HK-2 (cell line): ENCODE measurements at regions not wholly inside any gene's neighbourhood (a gene's known extent, or its start where the extent isn't known, plus 50 kb on each side); places are given as distances from the start of the nearest gene placed in this dataset.

Source experiments
- DNase-seq: peaks from one replicate; pipeline ENCODE4 v3.0.0-alpha.2; 2018; ENCODE audit not compliant: unreplicated experiment

- no peak for DNase-seq
Measured at GRCh38 chr2:183283209-183283608, 159.0 kb downstream of the NUP35 start.

- peak; percentile 15 for DNase-seq
Measured at GRCh38 chr2:183284606-183285005, 160.4 kb downstream of the NUP35 start.

GRCh38 chr2:183291436-183291835 is 167.2 kb downstream of the NUP35 start:
- DNase-seq, result no peak

- DNase-seq, result no peak
Measured at GRCh38 chr2:183292028-183292427, 167.8 kb downstream of the NUP35 start.

GRCh38 chr2:183339311-183339710 is 215.1 kb downstream of the NUP35 start:
- no peak for DNase-seq

GRCh38 chr2:183341057-183341456 is 216.8 kb downstream of the NUP35 start:
- no peak for DNase-seq

GRCh38 chr2:183347969-183348368 is 223.7 kb downstream of the NUP35 start:
- no peak for DNase-seq

GRCh38 chr2:183348492-183348891 is 224.2 kb downstream of the NUP35 start:
- no peak for DNase-seq

- DNase-seq, result no peak
Measured at GRCh38 chr2:183349091-183349490, 224.8 kb downstream of the NUP35 start.

- no peak for DNase-seq
Measured at GRCh38 chr2:183359867-183360266, 235.6 kb downstream of the NUP35 start.

- no peak for DNase-seq
Measured at GRCh38 chr2:183371545-183371944, 247.3 kb downstream of the NUP35 start.

- no peak for DNase-seq
Measured at GRCh38 chr2:183375821-183376220, 251.6 kb downstream of the NUP35 start.

GRCh38 chr2:183383854-183384253 is 259.6 kb downstream of the NUP35 start:
- DNase-seq, result no peak

GRCh38 chr2:183389546-183390080 is 265.4 kb downstream of the NUP35 start:
- DNase-seq, result no peak

GRCh38 chr2:183390109-183390508 is 265.9 kb downstream of the NUP35 start:
- no peak for DNase-seq

GRCh38 chr2:183404392-183404791 is 280.1 kb downstream of the NUP35 start:
- DNase-seq, result no peak

GRCh38 chr2:183408562-183408961 is 284.3 kb downstream of the NUP35 start:
- no peak for DNase-seq

- DNase-seq, result no peak
Measured at GRCh38 chr2:183409662-183410061, 285.4 kb downstream of the NUP35 start.

- no peak for DNase-seq
Measured at GRCh38 chr2:183416753-183417152, 292.5 kb downstream of the NUP35 start.

GRCh38 chr2:183426825-183427224 is 302.6 kb downstream of the NUP35 start:
- no peak for DNase-seq

- DNase-seq, result no peak
Measured at GRCh38 chr2:183427558-183427957, 303.3 kb downstream of the NUP35 start.

GRCh38 chr2:183428881-183429280 is 304.6 kb downstream of the NUP35 start:
- DNase-seq, result no peak

- no peak for DNase-seq
Measured at GRCh38 chr2:183438541-183438940, 314.3 kb downstream of the NUP35 start.

- DNase-seq, result no peak
Measured at GRCh38 chr2:183455056-183455455, 330.8 kb downstream of the NUP35 start.

GRCh38 chr2:183456177-183456576 is 331.9 kb downstream of the NUP35 start:
- no peak for DNase-seq
